ENCODE measurements at regions not wholly inside any gene's neighbourhood (a gene's known extent, or its start where the extent isn't known, plus 50 kb on each side); places are given as distances from the start of the nearest gene placed in this dataset.

DNA sequence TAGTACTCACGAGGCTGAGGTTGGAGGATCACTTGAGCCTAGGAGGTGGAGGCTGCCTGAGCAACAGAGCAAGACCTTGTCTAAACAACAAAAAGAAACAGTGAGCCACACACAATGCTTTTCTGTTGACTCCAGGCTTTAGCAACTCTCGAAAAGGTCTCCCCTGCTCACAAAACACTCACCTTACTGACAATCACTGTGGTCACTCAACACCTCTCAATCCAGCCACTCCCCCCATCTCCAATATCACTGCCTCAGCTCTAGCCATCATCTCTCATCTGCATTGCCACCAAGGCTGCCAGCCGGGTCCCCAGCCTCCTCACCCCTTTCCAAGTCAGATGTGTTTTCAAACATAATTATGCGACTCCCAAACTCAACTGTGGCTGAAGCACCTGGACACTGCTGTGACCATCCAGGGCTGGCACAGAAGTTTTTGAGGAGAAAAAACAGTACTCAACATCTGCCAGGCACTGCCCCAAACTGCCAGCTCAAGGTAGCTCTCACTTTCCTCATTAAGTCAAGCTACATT is 218.0 kb upstream of the ARID1B start:
- no peak for DNase-seq

DNA sequence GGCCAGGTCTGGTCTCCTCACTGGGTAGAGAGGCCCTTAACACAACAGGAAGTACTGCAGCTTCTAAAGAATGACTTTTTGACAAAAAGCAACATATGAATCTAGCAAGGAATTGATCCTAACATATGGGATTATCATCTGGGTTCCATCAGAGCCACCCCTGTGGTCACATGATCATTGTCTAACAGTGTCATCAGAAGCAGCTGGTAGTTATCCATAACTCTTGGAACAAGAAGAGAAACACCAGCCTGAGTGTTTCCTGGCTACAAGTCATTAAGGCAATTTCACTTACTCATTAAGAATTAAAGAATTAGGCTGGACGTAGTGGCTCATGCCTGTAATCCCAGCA is 219.3 kb upstream of the ARID1B start:
- DNase-seq = no peak

DNA sequence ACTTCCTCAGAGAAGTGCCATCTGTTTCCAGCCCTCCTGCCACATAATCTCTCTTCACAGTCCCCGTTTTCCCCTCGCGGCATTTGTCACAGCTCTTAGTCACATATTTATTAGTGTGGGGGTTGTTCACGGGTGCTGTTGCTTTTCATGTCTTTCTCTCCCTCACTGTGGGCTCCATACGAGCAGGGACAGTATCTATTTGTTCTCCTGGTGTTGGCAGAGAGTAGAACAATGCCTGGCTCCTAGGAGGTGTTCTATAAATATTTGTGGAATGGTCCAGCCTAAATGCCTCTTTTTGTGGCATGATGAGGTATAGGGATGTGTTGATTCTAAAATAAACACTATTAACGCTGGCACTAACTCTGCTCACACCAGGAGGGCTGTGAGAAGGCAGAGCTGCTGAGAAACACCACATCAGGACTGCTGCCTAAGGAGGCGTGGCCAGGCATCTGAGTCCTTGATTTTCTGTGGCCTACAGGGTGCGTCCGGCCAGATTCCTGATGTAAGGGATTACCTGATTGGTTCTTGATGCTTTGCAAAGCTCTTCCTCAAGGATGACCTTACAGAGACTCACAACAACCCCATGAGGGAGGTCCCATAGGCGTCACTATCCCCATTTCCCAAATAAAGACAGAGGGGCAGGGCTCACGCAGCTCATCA is 219.8 kb upstream of the ARID1B start:
- DNase-seq = no peak

DNA sequence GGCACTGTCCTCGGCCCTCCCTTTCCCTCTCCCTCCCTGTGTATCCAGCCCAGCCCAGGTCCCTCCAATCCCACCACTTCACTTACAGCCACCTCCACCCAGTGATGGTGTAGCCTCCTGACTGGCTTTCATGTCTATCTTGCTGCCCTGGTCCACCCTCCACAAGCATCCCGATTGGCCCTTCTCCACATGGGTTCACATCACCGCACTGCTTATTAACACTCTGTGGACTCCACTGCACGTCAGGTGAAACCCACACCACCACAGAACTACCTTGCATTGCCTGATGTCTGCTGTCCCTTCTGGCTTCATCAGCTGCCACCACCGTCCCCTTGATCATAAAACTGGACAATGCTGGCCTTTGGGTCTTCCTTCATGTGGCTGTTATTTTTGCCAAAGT is 220.4 kb upstream of the ARID1B start:
- DNase-seq = no peak

DNA sequence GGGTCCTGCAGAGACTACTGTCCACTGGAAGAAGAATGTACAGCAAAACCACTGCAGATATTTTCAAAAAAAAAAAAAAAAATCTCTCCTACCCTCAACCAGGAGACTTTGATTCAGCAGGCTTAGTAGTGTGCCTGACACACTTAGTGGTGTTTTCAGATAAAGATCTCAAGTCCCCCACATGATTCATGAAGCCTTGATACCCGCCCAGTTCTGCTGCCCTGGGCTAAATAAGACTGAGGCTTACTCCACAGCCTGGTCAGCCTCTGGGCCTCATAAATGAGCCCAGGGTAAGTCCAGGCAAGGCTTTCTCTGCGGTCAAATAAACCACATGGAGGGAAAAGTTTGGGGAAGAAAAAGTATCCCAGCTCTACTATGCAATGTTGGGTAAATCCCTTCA is 222.1 kb upstream of the ARID1B start:
- no peak for DNase-seq

DNA sequence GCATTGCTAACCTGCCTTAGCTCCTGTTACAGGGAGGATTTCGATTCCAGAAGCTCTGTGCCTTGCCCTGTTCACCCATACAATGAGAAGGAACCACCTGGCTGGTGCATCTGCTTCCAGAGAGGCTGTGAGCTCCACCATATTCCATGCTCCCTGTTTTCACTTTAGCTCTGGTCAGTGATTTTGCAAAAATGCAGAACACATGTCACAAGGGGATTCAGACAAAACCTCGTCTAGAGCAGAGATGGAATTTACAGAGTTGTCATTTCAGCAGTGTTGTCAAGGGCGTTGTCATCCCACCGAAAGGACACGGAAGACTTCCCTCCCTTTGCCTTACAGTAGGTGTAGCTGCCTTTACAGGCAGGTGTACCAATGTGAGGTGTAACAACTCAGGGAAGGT is 223.0 kb upstream of the ARID1B start:
- no peak for DNase-seq

DNA sequence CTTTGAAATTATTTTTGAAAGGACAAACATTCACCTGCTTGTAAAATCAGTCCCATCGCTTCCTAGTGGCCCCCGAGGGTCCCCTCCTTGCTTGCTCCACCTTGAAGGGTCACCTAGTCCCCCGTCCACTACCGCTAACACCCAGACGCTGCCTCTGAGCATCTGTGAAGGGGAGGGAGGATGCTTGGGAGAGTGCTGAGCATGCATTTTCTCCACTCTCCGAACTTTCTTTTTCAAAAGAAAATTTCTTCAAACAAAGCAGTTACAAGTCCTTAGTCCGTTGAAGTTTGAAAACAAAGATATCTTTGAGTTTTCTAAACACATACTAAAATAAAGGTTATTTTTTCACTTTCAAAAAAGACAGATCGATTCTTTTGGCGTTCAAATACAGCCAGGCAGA is 224.3 kb upstream of the ARID1B start:
- no peak for DNase-seq

DNA sequence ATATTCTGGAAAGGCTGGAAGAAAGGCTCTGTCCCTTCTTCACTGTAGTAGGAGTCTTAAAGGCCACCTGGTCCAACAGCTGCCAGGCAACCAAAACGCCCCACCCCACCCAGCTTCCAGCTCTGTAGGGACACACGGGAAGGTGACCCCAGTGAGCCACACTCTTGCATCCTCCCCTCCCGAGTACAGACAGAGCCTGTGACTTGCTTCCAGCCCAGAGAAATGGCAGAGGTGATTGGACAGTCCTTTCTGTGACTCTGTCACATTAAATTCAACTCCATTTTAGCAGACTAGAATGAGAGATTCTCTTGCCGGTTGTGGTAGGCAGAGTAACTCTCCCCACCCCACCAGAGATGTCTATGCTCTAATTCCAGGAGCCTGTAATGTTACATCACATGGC is 226.2 kb upstream of the ARID1B start:
- no peak for DNase-seq

DNA sequence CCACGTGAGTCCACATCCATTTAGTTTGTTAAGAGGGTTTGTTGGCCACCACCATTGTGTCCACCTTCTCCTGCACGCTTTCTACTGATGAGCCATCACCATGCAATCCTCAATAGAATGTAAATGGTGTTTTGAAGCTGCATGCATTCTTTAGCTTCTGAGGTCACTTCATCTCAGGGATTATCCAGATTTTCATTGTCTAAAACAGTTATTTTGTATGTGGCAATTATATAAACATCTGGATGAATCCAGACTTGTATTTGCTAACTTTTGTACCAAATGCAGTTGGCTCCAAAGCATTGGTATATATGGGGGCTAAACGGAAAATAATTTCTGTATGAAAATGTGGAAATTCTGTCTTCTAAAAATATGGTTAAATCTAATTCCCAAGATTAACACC is 231.2 kb upstream of the ARID1B start:
- DNase-seq = no peak

DNA sequence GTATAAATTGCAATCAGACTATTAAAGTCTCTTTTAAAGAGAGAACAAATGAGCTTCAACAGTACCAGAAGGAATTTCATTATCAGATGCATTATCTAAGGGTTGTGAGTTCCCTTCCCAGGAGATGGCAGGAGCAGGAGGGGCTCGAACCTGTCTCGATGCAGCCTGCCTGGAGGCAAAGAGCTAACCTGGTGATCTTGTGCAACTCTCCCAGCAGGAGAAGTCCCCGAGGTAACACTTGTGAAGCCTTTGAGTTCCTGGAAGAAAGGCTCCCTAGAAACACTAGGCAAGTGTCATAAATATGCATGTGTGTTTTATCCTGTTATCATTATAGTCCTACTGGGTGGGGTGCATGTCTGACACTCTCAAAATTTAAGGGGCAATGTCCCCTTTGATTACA is 232.2 kb upstream of the ARID1B start:
- DNase-seq = no peak

DNA sequence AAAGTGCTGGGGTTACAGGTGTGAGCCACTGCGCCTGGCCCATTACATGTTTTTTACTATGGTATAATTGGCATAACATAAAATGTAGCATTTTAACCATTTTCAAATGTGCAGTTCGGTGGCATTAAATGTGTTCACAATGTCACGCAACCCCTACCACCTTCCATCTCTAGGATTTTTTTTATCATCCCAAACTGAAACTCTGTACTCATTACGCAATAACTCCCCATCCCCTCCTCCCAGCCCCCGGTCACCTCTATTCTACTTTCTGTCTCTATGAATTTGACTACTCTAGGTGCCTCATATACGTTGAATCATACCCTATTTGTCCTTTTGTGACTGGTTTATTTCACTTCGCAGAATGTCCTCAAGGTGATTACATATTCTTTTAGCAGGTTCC is 233.1 kb upstream of the ARID1B start:
- DNase-seq = no peak

DNA sequence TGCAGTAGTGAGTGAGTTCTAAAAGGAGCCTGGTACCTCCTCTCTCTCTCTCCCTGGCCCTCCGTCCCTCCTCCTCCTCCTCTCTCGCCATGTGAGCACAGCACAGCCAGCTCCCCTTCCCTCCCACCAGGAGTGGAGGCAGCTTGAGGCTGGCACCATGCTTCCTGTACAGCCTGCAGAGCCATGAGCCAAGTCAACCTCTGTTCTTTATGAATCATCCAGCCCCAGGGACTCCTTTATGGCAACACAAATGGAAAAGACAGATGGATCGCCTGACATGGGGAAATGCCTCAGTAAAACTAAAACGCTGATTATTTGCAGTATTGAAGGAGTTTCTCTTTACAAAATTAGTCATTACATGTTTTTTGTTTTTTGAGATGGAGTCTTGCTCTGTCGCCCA is 233.7 kb upstream of the ARID1B start:
- no peak for DNase-seq

DNA sequence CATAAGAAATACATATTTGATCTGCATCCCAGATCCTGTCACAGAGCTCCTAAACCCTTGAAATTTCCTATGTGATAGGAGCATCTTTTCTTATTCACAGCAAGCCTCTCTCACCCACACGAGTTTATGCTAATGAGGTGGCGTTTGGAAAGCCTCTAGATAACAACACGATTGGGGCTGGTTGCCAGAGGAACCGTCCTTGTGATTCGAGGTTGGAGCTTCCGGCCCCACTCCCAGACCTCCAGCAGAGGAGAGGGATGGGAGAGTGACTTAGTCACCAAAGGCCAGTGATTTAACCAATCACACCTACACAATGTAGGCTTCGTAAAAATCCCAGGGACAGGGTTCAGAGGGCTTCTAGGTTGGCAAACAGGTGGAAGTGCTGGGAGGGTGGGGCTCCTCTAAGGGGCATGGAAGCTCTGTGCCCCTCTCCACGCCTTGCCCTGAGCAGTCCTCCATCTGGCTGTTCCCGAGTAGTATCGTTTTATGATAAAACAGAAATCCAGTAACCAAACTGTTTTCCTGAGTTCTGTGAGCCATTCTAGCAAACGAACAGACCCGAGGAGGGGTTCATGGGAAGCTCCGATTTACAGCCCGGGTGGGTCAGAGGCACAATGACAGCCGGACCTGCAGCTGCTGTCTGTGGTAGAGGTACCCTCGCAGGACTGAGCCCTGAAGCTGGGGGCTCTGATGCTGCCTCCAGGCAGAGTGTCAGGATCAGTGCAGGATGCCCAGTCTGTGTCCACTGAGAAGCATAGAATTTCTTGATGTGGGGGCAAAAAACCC is 238.1 kb upstream of the ARID1B start:
- no peak for DNase-seq

DNA sequence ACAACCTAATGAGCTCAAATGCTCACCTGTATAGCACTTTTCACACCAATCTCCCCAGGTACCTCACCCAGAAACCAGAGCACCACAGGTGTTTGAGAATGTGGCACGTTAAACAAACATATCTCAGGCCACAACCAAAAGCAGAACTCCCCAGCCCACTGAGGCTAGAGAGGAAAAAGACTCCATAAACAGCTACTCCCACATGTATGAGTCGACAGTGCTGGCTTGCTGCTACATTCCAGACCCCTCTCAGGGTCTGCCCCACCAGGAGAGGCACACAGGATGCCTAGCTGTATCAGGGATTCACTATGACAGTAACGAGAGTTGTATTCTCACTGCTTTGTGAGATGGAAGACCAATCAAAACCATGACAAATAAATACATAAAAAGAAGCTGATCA is 242.6 kb upstream of the ARID1B start:
- DNase-seq = no peak

DNA sequence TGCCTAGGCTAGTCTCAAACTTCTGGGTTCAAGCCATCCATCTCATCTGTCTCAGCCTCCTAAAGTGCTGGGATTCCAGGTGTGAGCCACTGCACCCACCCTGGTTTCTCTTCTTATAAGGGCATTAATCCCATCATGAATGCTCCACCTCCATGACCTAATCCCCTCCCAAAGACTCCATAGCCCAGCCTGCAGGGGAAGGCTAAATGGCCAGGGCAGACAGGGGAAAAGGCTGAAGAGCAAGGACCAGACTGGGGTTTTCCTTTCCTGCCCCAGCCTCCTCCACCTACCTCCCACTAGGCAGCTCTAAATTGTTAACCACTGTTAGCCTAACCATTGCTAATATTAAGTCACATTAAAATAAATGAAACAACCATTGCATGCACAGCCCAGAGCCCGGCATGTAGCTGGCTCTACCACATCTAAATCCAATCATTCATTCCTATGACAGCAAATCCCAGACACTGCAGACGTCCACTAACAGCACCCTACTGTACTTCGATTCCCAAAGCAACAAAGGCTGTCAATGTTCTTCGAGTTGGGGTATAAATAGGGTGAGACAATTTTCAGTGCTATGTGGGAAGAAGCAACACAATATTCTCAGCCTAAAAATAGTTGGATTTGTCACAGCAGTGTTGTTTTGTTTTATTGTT is 243.2 kb upstream of the ARID1B start:
- DNase-seq = no peak

DNA sequence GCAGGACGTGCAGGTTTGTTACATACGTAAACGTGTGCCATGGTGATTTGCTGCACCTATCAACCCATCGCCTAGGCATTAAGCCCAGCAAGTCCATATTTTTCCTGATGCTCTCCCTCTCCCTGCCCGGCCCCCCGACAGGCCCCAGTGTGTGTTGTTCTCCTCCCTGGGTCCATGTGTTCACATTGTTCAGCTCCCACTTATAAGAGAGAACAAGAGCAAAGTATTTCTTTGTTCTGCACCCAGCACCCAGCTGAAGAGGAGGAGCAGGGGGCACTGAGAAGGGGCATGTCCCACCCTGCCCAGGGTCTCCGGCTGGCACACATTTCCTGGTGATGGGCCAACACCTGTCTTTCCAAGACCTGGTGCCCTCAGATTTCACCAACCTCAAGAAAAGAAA is 251.1 kb upstream of the ARID1B start:
- no peak for DNase-seq

DNA sequence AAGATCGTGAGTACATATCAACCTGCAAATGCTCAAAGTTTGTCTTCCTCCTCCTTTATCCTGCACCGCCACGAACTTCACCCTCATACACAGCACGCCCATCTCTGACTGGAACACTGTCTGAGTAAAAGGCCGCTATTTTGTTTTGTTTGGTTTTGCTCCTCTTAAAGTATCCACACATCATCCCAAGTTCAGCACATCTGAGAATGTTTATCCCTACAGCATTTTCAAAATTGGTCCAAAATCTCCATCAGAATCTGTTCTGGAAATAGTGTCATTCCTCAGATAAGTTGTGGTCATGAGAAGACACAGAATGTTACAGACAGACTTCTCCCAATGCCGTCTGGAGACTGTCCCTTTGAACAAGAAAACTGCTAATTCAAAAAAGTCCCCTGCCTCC is 251.6 kb upstream of the ARID1B start:
- no peak for DNase-seq

DNA sequence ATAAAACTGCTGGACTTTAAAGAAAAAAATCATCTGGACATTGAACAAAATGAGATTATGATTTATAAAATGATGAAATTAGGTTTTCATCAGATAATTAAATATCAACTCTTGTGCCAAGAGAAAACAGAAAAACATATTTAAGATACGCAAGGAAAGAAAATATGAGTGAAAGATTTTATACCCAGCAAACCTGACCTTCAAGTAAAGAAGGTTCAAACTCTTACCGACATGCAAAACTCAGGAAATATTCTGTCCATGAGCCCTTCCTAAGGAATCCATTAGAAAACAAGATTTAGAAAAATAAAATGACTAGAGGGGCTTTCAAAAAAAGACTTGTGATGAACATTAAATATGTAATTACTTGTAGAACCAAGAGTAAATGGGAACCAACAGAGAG is 257.2 kb upstream of the ARID1B start:
- DNase-seq = no peak

DNA sequence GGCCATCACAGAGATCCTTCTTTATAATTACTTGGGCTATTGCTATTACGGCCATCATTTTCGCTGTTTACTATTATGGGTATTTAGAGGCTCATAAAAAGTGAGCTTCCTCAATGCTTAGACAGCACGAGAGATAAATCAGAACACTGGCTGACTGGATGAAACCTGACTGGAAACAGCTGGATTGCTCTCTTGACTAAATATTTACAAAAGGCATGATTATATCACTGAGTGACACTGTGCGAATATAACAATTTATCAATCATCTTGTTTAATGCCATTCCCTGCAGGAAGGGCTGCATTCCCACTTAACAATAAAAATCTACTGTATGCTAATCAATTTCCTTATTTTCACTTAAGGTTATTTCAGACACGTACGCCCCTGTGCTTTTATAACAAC is 260.1 kb upstream of the ARID1B start:
- no peak for DNase-seq

DNA sequence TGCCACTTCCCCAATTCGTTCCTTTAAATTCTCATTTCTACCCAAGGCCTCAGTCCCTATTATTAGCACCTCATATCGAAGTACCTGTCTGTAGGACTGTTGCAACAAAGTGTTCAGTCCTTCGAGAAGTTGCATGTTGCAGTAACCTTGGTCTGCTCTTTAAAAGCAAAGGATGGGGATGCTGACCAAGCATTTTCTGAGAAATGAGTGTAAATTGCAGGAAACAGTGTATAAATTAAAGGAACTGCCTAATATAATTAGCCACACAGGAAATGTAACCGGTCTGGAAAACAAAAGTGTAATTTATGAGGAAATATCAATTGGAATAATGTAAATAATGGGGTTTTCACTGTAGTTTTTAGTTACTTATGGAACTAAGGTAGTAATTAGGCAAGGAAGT is 261.9 kb upstream of the ARID1B start:
- no peak for DNase-seq

DNA sequence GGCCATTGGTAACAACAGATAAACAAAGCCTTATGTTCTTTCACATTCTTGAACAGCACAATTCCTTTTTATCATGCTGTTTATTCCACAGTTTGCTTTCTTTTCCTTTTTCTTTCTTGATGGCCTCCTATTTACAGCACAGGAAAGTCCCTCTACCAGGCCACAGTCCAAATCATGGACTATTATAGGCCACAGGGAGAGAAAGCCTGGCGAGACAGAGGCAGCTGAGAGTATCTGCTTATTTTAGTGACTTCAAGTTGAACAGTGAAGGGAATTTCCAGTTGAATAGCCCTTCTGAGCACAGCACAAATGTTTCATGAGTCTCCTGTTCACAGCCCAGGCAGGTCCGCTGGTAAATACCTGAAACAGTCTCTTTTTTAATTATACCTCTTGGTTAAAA is 263.7 kb upstream of the ARID1B start:
- DNase-seq = no peak

DNA sequence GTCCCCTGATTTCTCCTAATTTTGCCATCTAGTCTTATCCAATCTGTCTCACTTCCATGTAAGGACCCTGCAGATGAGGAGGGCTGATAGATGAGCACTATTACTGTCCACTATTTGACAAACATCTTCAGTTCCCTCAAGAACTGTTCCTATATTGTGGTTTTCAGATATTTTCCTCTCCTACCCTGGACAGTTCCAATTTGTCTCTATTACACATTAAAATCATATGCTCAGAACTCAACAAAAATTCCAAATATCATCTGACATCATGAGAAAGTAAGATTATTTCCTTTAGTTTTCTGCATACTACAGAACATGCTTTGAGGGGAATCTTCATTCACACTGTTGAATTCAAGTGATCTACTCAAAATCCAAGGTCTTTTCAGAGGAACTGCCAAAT is 265.6 kb upstream of the ARID1B start:
- no peak for DNase-seq

DNA sequence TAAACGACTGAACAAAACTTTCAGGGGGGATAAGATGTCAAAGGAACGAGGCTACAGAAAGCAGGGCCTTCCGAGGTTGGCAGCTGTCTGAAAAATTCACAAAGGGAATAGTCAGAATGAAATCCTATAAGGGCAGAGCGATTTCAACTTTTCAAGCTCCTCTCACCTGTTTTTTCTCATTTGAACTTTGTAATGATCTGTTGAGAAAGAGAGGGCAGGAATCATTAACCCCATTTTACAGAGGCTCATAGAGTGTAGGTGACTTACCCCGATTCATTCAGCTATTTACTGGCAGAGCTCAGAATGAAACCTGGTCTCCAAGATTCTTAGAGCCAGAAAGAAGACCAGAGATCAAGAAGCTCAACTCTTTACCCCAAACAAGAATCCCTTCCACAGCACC is 266.1 kb upstream of the ARID1B start:
- DNase-seq = no peak

DNA sequence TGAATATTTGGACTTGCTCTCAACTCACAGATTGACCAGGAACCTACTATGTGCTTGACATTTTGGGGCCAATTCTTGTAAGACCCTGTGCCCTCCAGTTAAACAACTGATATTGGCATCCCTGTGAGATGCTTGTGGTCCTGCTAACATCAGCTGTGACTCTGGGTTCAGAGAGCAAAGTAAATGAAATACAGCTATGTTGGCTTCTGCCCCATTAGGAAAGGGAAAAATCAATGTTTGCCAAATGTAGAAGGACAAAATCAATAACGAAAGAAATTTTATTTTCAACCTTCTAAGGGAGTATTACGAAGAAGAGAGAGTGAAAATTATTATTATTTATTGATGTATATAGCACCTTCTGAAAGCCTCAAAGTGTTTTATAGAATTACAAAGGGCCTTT is 266.9 kb upstream of the ARID1B start:
- no peak for DNase-seq
